HK-2 (cell line): ENCODE measurements at regions not wholly inside any gene's neighbourhood (a gene's known extent, or its start where the extent isn't known, plus 50 kb on each side); places are given as distances from the start of the nearest gene placed in this dataset.

ENCODE experiments used
- DNase-seq: peaks from one replicate; pipeline ENCODE4 v3.0.0-alpha.2; 2018; ENCODE audit not compliant: unreplicated experiment

- no peak for DNase-seq
Observed at GRCh38 chr13:73622381-73622780, 511.8 kb downstream of the KLF12 start.

DNA sequence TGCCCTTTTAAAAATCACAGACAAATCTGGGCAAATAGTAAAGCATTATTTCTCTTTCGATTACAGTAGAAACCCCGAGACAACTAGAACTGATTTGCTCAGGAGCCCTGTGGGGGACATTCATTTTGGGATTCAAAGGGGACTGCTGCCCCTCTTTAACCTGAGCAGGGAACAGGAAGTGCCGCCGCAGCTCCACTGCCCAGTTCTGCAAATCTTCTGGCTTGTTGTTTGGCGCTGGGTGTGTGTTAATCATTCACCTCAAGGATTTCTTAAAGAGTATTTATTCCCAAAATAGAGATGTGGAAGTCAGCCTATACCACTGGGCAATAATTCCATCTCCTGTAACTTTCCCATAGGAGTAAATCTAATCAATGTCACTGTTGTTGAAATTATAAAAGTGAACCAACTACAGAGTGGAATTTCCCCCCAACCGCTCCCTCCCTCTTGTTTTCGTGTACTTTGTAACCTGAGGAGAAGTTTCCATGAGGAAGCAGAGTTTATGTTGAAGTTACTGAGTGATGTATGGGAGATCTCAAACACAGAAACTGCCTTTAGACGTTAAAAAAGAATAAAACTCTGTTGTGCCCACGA is 515.8 kb downstream of the KLF12 start:
- no peak for DNase-seq

- no peak for DNase-seq
Observed at GRCh38 chr13:73616861-73617260, 517.3 kb downstream of the KLF12 start.

DNA sequence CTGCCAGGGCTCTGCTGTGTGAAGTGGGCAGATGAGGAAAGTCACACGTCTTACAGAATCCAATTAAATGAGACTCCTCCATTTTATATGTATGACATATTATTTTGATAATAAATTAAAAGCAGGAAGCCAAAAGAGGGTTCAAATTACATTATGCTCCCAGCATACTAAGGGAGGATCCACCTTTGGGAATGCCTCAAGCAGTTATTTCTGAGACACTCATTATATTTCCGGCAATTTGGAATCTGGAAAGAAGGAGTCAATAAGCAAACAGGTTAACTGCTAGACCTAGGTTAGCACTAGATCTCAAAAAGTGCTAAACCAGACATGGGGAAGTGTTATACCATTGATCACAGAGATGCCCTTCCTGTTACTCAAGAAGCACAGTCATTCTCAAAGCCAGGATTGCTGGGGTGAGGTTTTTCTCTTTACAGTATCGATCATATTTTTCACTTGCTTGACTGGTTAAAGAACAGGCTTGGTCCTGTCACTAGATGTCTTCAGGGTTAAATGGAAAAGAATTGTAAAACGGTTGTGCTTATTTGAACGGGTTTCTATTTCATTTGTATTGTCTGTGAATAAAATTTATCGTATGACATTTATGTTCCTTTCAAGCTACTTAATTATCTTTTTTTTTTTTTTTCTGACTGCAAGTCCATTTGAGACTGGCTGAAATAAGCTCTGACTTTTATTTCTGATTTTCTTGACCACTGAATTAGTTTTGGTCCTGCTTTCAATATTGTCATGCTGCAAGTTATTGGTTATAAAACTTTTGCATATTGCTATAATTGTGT is 523.2 kb downstream of the KLF12 start:
- no peak for DNase-seq

DNA sequence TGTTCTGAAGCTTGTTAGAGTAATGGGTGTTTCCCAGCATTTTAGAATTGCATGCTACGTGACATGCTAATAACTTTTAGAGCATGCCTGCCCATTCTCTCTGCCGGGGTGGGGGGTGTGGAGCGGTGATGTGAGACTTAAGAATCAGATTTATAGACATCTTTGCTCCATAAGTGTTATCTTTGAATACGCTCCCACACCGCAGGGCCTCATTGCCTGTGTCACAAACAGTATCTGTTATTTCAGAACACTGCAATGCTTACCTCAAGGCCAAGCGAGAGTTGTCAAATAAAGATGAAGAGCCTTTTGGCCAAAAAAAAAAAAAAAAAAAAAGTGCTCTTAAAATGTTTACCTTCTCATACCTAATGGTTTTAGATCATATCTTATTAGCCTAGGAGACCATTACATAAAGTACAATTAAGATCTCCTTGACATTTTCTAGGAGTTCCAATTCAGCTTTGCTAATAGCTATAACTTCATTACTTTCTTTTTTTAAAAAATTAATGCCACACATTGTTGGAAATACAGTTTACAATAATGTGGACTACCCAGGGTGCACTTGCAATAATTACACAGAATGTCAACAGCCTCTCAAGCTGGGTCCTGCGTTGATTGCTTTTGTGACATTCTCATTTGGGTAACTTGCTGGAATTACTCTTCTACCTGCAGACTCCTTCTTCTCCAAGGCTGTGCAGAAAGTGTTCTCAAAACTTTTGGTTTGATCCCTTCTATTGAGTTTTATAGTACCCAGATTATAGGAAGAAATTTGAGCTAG is 525.3 kb downstream of the KLF12 start:
- no peak for DNase-seq

DNA sequence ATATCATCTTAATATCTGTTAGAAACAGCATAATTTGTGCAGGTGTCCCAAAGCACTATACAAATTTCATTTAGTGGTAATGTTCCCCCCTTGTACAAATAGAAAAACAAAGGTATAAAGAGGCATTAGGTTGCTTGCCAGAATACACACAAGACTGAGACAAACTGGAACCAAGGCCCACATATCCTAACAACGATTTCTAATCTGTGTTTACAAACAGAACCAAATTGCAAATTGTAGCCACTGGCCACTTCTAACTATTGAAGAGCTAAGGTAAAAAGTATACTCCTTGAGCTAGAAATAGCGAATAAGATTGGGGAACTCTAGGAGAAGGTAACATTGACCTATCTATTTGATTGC is 526.1 kb downstream of the KLF12 start:
- no peak for DNase-seq

DNA sequence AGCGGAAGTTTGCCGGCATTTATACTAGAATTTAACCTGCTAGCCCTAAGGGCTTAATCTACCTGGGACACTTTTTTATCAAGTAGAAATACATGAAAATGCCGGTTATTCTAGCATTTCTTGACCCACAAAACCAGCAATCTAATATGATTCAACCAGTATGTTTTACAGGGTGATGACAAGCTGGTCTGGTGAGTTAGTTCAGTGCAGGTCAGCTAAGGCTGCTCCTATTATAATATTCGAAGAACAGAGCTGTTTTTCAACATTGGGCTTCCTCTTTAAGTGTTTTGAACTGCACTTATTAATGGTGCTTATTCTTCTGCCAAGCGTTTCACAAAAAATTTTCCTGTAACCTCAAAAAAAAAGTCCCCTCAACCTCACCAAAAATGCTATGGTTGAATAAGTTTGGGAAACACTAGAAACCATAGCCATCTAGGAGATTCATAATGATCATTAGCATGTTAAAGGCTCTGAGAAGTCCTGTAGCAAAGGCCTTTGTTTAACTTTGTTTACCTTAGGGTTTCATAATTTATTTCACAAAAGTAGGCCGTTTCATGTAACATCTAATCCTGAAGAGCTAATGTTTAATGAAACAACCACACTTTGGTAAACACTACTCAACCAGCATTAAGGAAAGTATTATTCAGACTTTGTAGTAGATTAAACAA is 526.6 kb downstream of the KLF12 start:
- DNase-seq, result no peak

- DNase-seq, result no peak
Observed at GRCh38 chr13:73603646-73604045, 530.6 kb downstream of the KLF12 start.

- peak; percentile 0 for DNase-seq
Observed at GRCh38 chr13:73602295-73602694, 531.9 kb downstream of the KLF12 start.

GRCh38 chr13:73601708-73602107 is 532.5 kb downstream of the KLF12 start:
- no peak for DNase-seq

- DNase-seq, result no peak
Observed at GRCh38 chr13:73599232-73600128, 534.7 kb downstream of the KLF12 start.

GRCh38 chr13:73598020-73598712 is 536.0 kb downstream of the KLF12 start:
- DNase-seq, result no peak

GRCh38 chr13:73596382-73596781 is 537.6 kb downstream of the KLF5 start:
- DNase-seq, result no peak

DNA sequence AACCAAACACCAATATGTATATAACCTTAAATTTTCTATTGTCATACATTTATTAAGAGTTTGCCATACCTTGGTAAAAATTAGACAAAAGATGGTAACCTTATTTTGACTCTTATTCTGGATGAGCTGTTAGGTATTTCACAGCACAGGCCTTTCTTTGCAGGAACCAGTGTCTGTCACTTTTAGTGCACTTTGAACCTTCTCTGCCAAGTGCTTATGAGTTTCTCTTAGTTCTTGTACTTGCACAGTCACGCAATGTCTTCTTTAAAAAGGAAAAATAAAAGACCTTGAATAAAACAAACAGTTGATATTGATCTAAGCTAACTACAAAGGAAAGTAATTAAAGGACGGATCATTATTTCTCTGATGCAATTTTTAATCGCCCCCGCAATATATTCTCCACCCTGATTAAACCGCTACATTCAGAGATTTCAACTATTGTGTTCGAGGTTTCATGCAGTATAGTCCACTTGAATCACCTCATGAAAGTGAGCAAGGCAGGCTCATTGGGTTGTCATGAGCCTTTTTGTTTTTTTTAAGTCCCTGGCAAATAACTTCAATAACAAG is 534.5 kb downstream of the KLF5 start:
- DNase-seq, result no peak

DNA sequence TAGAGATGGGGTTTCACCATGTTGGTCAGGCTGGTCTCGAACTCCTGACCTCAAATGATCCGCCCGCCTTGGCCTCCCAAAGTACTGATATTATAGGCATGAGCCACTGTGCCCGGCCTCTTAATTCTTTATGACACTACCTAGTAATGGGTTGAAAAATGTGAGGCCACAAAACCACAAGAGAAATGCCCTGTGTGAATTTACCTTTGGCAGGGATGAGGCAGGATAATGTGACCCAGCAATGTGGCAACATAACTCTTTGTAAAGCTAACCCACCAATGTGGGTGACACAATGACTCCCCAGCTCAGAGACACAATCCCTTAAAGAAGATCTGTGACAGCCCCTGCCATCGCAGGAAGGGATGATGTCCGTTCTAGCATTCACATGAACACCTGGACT is 533.1 kb downstream of the KLF5 start:
- DNase-seq, result no peak

- DNase-seq, result no peak
Observed at GRCh38 chr13:73590795-73591194, 532.0 kb downstream of the KLF5 start.

DNA sequence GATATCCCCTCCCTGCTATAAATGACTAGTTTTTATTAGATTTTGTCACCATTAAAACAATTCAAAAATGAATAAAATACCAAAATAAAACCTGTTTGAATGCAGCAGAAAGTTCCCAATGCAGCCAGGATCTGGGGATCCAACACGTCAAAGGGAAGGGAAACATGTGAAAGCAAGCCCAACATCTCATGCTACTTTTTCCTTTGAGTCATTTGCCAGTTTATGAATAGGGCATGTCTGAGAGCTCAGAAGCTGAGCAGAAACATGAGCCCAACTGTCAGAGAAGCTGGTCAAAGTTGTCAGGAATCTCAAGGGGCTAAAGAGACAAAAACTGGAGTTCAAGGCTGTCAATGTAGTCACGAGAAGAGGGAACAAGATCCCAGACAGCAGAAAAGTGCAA is 526.4 kb downstream of the KLF5 start:
- no peak for DNase-seq

DNA sequence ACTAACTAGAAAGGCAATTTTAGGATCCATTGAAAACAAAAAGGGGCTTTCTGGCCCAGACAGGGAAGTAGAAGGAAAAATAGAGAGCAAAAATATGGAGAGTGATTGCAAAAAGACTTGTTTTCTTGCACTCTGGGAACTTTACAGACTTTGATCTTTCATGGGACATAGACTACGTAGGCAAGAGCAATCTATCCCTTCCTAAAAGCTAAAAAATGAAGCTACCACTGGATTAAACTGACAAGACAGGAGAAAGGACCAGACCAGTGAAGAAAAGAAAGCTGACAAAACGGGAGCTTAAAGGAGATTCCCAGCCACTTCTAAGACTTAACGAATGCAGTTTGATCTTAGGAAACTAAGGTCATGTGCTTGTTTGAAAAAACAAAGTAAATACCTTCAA is 524.5 kb downstream of the KLF5 start:
- DNase-seq, result no peak

DNA sequence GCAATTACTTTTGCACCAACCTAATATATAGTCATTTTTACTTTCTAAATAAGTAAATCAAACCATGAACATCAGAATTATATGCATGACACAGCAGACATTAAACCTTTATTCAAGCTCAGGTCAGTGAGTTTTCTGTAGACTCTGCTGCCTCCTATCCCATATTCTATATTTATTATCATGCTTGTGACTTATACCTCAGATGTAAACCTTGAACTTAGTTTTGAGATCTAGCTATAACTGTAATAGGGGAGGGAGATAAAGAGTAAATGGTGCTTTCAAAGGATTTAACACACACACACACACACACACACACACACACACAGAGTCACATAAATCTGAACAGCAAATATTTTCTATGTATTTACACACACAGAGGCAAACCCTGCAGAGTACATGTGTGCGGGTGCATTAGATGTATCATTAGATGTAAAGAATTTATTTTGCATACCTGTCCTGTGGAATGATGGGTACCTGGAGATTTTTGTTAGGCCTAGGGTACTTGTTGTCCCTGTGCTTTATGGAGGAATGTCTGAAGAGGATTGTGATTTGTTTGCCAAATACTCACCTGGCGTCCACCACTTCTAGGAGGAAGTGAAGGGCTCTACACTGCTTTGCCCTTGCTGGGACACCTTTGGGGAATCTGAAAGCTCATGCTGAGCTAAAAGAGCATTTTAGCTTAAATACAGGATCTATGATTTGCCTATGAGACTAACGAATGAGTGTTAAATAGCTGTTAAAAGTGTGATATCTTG is 521.9 kb downstream of the KLF5 start:
- no peak for DNase-seq
